DOHH2 (cell line): ENCODE measurements at regions not wholly inside any gene's neighbourhood (a gene's known extent, or its start where the extent isn't known, plus 50 kb on each side); places are given as distances from the start of the nearest gene placed in this dataset.

Source experiments
- H3F3A ChIP-seq: fragments of 200-600 bp; sonication (generic), shearing (Covaris generic); 2 replicates; pipeline ENCODE4 v1.6.0; 2016; ENCODE audit warnings: antibody characterized with exemption, mild to moderate bottlenecking; ENCODE audit not compliant: control insufficient read depth, insufficient read depth
- H3K27ac ChIP-seq: fragments of 200-600 bp; sonication (generic); 2 replicates; pipeline ENCODE4 v1.5.1; 2014; ENCODE audit warnings: low read depth, mild to moderate bottlenecking, low read length, moderate library complexity
- H3K27me3 ChIP-seq: fragments of 200-600 bp; sonication (generic); 2 replicates; pipeline ENCODE4 v1.6.1; 2014; ENCODE audit warnings: mild to moderate bottlenecking, low read length, mixed read lengths; ENCODE audit not compliant: control insufficient read depth
- H3K36me3 ChIP-seq: fragments of 200-600 bp; sonication (generic); 2 replicates; pipeline ENCODE4 v1.6.1; 2014; ENCODE audit warnings: mild to moderate bottlenecking, low read length, moderate library complexity, mixed read lengths; ENCODE audit not compliant: control insufficient read depth
- H3K4me1 ChIP-seq: fragments of 200-600 bp; sonication (generic); 2 replicates; pipeline ENCODE4 v1.6.1; 2014; ENCODE audit warnings: mild to moderate bottlenecking, low read length, mixed read lengths; ENCODE audit not compliant: control insufficient read depth
- H3K4me2 ChIP-seq: fragments of 200-600 bp; sonication (generic); 2 replicates; pipeline ENCODE4 v1.6.0; 2014; ENCODE audit warnings: mild to moderate bottlenecking, low read length, moderate library complexity
- H3K4me3 ChIP-seq: fragments of 200-600 bp; sonication (generic); 2 replicates; pipeline ENCODE4 v1.5.1; 2014; ENCODE audit warnings: mild to moderate bottlenecking, low read length, mixed read lengths
- H3K79me2 ChIP-seq: fragments of 200-600 bp; sonication (generic); 2 replicates; pipeline ENCODE4 v1.6.1; 2014; ENCODE audit warnings: mild to moderate bottlenecking, low read length, mixed read lengths; ENCODE audit not compliant: control insufficient read depth
- H3K9me2 ChIP-seq: fragments of 200-600 bp; sonication (generic); replicated peaks from 2 replicates; pipeline ENCODE4 v1.6.1; 2014; ENCODE audit warnings: mild to moderate bottlenecking, low read length, mixed read lengths; ENCODE audit not compliant: control insufficient read depth
- H3K9me3 ChIP-seq: fragments of 200-600 bp; sonication (generic); 2 replicates; pipeline ENCODE4 v1.6.1; 2014; ENCODE audit warnings: antibody characterized with exemption, low read length, mixed read lengths; ENCODE audit not compliant: control insufficient read depth, insufficient read depth
- H4K20me1 ChIP-seq: fragments of 200-600 bp; sonication (generic); 2 replicates; pipeline ENCODE4 v1.6.0; 2014; ENCODE audit warnings: low read depth, mild to moderate bottlenecking, antibody characterized with exemption, low read length, moderate library complexity; ENCODE audit not compliant: control insufficient read depth, insufficient read depth
- CTCF ChIP-seq: fragments of 200-600 bp; sonication (generic); IDR thresholded peaks from one replicate; pipeline ENCODE4 v1.5.1; 2014; ENCODE audit warnings: antibody characterized with exemption, mild to moderate bottlenecking, low read depth, low read length; ENCODE audit not compliant: poor library complexity, severe bottlenecking
- EZH2phosphoT487 ChIP-seq: fragments of 200-600 bp; sonication (generic); IDR thresholded peaks from 2 replicates; pipeline ENCODE4 v1.6.1; 2017; ENCODE audit warnings: borderline replicate concordance, mild to moderate bottlenecking, antibody characterized with exemption, low read length, moderate library complexity, mixed read lengths

- H3F3A ChIP-seq: peaks cover 17% of the 10 kb centered on the region
- no peaks in the 10 kb centered on the region for H3K79me2 ChIP-seq
- peaks cover 13% of the 10 kb centered on the region for H3K36me3 ChIP-seq
- H3K27ac ChIP-seq: no peak overlapping the region
- no peaks in the 10 kb centered on the region for H3K9me2 ChIP-seq
- no peaks in the 10 kb centered on the region for H3K9me3 ChIP-seq
- TF ChIP-seq EZH2phosphoT487: no peak
- no peak for TF ChIP-seq CTCF
- peaks cover 34% of the 10 kb centered on the region for H3K4me1 ChIP-seq
- no peak overlapping the region for H3K4me2 ChIP-seq
- H3K4me3 ChIP-seq: no peak overlapping the region
- no peaks in the 10 kb centered on the region for H3K27me3 ChIP-seq
- H4K20me1 ChIP-seq: no peaks in the 10 kb centered on the region
Observed at GRCh38 chr16:13394488-13394887, 493.1 kb downstream of the SHISA9 start.

- Histone ChIP-seq H3K4me2 (no peak overlapping the region), H3K4me1 (peaks cover 8% of the 10 kb centered on the region), H3K36me3 (no peaks in the 10 kb centered on the region), H3K27me3 (no peaks in the 10 kb centered on the region), H4K20me1 (no peaks in the 10 kb centered on the region), H3K4me3 (no peak overlapping the region), H3K9me3 (no peaks in the 10 kb centered on the region), H3F3A (no peaks in the 10 kb centered on the region), H3K27ac (no peak overlapping the region), H3K79me2 (no peaks in the 10 kb centered on the region), H3K9me2 (no peaks in the 10 kb centered on the region)
- peak; percentile 23 for TF ChIP-seq CTCF
- no peak for TF ChIP-seq EZH2phosphoT487
Observed at GRCh38 chr16:13397126-13397525, 495.7 kb downstream of the SHISA9 start.

- no peaks in the 10 kb centered on the region for H3K36me3 ChIP-seq
- H3K27ac ChIP-seq: no peak overlapping the region
- no peaks in the 10 kb centered on the region for H3F3A ChIP-seq
- no peaks in the 10 kb centered on the region for H3K79me2 ChIP-seq
- H3K9me3 ChIP-seq: no peaks in the 10 kb centered on the region
- TF ChIP-seq EZH2phosphoT487: no peak
- no peak for TF ChIP-seq CTCF
- no peaks in the 10 kb centered on the region for H3K4me1 ChIP-seq
- no peak overlapping the region for H3K4me2 ChIP-seq
- H4K20me1 ChIP-seq: no peaks in the 10 kb centered on the region
- H3K9me2 ChIP-seq: no peaks in the 10 kb centered on the region
- H3K4me3 ChIP-seq: no peak overlapping the region
- no peaks in the 10 kb centered on the region for H3K27me3 ChIP-seq
Observed at GRCh38 chr16:13401641-13402040, 500.2 kb downstream of the SHISA9 start.

- no peak for TF ChIP-seq EZH2phosphoT487
- TF ChIP-seq CTCF: no peak
- H3K9me2 ChIP-seq: no peaks in the 10 kb centered on the region
Observed at GRCh38 chr16:13402601-13403000, 501.2 kb downstream of the SHISA9 start.

More at GRCh38 chr16:13402601-13403000, 501.2 kb downstream of the SHISA9 start:
- no peaks in the 10 kb centered on the region for H3K4me1 ChIP-seq
- no peak overlapping the region for H3K4me3 ChIP-seq
- H3K27me3 ChIP-seq: no peaks in the 10 kb centered on the region
- no peak overlapping the region for H3K27ac ChIP-seq
- H3K9me3 ChIP-seq: no peaks in the 10 kb centered on the region
- no peaks in the 10 kb centered on the region for H3K36me3 ChIP-seq
- H3K79me2 ChIP-seq: no peaks in the 10 kb centered on the region
- no peaks in the 10 kb centered on the region for H4K20me1 ChIP-seq
- H3K4me2 ChIP-seq: no peak overlapping the region
- no peaks in the 10 kb centered on the region for H3F3A ChIP-seq
